ENCODE measurements at regions not wholly inside any gene's neighbourhood (a gene's known extent, or its start where the extent isn't known, plus 50 kb on each side); places are given as distances from the start of the nearest gene placed in this dataset.

DNA sequence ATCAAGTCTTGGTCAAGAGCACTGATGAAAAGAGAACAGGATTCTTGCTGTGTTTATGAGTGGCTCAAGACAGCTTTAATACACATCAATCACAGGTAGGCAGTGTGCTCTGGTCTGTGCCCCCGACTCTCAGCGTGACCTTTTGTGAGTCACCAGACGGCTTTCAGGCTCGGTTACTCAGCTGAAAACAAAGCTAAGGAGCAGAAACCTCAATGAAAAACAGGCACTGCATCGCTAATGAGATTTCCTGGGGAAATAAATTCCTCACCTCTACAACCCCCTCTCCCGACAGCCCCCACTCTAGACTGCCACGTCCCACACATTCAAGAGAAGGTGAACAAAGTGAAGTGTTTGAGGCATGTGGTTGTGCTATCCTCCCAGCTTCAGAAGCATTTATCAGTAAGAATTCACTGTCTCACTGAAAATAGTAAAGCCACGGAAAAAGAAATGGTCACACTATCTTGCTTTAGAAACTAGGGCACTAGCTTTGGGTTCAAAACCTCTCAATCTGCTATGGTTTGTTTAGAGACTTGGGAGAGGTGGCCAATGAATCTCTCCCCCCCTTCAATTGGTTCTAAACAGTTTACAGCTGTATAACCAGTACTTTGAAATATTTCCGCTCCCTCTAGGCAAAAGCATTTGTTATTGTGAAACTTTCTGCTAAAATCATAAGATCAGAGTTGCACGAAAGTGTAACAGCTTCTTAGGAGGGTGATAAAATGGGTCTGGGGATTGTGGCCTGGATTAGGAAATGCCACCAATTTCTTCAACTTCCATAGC lies 199.5 kb upstream of the PMFBP1 start:
- Histone ChIP-seq H3K27ac (ENCODE audit: low read depth, low read length) (no peak overlapping the region), H3K9ac (ENCODE audit: low read length) (no peak overlapping the region), H3K4me1 (ENCODE audit: control insufficient read depth, insufficient read depth, low read length) (no peaks in the 10 kb centered on the region), H3K36me3 (ENCODE audit: control insufficient read depth, insufficient read depth, low read length) (no peaks in the 10 kb centered on the region), H3K4me3 (ENCODE audit: low read length) (no peak overlapping the region), H3K27me3 (ENCODE audit: control insufficient read depth, insufficient read depth, low read length) (no peaks in the 10 kb centered on the region)

DNA sequence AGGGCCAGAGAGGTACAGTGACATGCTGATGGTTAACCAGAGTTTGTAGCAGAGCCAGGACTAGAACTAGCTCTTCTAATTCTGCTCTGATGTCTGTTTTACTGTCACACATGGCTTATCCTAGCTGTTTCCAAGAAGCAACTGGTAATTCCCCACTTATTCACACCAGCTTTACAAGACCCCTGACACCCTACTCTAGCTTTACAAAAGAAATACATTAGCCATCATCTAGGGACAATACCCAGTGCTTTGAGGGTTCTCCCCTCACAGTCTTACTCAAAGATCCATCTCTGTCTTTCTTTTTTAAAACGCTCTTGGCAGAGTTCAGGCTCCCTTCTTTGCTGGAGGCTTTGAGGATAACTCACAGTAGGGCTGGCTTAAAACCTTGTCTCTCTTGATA lies 197.3 kb upstream of the PMFBP1 start:
- H3K36me3 ChIP-seq (ENCODE audit: control insufficient read depth, insufficient read depth, low read length), result no peaks in the 10 kb centered on the region
- H3K9ac ChIP-seq (ENCODE audit: low read length), result no peak overlapping the region
- no peak overlapping the region for H3K27ac ChIP-seq (ENCODE audit: low read depth, low read length)
- no peak overlapping the region for H3K4me3 ChIP-seq (ENCODE audit: low read length)
- no peaks in the 10 kb centered on the region for H3K27me3 ChIP-seq (ENCODE audit: control insufficient read depth, insufficient read depth, low read length)
- no peaks in the 10 kb centered on the region for H3K4me1 ChIP-seq (ENCODE audit: control insufficient read depth, insufficient read depth, low read length)

DNA sequence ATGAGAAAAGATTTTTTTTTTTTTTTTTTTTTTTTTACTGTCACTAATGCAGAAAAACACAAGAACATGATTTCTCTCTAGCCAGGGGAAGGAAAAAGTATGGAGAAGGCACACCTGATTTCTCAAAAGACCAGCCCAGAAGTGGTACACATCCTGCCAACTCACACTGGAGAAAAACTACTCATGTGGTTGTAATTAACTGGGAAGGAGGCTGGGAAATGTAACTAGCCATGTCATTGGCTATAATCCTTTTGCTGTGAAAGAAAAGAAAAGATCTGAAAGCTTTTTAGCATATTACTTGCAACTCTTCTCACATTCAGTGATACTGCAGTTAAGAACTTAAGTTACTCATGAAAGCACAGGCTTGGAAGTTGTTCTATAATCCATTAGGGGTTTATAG lies 195.9 kb upstream of the PMFBP1 start:
- Histone ChIP-seq H3K36me3 (ENCODE audit: control insufficient read depth, insufficient read depth, low read length) (no peaks in the 10 kb centered on the region), H3K4me1 (ENCODE audit: control insufficient read depth, insufficient read depth, low read length) (no peaks in the 10 kb centered on the region)

DNA sequence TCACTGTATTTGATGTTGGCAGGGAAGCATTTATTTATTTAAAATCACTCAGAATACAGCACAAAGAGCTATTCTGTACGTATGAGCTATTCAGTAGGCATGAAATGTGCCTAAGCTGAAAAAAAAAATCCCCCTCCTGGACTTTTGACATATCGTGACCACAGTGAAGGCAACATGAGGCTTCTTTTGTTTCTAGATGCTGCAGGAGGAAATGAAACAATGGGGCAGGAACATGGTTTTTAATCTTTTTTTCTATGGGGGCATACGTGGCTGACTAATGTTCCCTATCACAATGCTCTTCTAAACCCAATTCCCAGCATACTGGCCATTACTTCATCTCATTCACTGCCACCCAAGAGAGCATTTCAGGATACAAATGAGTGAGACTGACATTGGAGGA lies 191.0 kb upstream of the PMFBP1 start:
- no peak overlapping the region for H3K9ac ChIP-seq (ENCODE audit: low read length)
- H3K27ac ChIP-seq (ENCODE audit: low read depth, low read length), result no peak overlapping the region
- no peaks in the 10 kb centered on the region for H3K36me3 ChIP-seq (ENCODE audit: control insufficient read depth, insufficient read depth, low read length)
- H3K4me3 ChIP-seq (ENCODE audit: low read length), result no peak overlapping the region
- H3K27me3 ChIP-seq (ENCODE audit: control insufficient read depth, insufficient read depth, low read length), result no peaks in the 10 kb centered on the region
- H3K4me1 ChIP-seq (ENCODE audit: control insufficient read depth, insufficient read depth, low read length), result no peaks in the 10 kb centered on the region

More for the DNA sequence above, 195.9 kb upstream of the PMFBP1 start:
- no peak overlapping the region for H3K27ac ChIP-seq (ENCODE audit: low read depth, low read length)
- H3K27me3 ChIP-seq (ENCODE audit: control insufficient read depth, insufficient read depth, low read length), result no peaks in the 10 kb centered on the region
- H3K4me3 ChIP-seq (ENCODE audit: low read length), result no peak overlapping the region
- no peak overlapping the region for H3K9ac ChIP-seq (ENCODE audit: low read length)

DNA sequence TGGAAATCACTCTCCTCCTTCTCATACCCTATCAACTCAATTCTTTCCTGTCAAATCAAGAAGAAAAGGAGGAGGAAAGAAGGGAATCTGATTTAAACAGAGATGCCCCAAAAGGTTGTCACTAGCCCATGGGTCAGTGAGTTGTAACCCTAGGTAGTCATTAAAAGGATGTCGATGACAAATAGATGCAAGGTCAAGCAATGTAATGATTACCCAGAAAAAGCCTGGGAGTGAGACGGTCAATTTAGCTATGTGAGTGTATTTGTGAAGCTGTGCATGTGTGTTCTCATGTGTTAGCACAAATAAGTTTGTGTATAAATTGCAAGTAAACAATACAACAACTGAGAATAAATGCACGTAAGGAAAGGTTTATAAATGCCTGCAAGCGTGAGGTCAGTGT lies 190.5 kb upstream of the PMFBP1 start:
- Histone ChIP-seq H3K27ac (ENCODE audit: low read depth, low read length) (no peak overlapping the region), H3K36me3 (ENCODE audit: control insufficient read depth, insufficient read depth, low read length) (no peaks in the 10 kb centered on the region), H3K4me1 (ENCODE audit: control insufficient read depth, insufficient read depth, low read length) (no peaks in the 10 kb centered on the region), H3K27me3 (ENCODE audit: control insufficient read depth, insufficient read depth, low read length) (no peaks in the 10 kb centered on the region), H3K4me3 (ENCODE audit: low read length) (no peak overlapping the region), H3K9ac (ENCODE audit: low read length) (no peak overlapping the region)

DNA sequence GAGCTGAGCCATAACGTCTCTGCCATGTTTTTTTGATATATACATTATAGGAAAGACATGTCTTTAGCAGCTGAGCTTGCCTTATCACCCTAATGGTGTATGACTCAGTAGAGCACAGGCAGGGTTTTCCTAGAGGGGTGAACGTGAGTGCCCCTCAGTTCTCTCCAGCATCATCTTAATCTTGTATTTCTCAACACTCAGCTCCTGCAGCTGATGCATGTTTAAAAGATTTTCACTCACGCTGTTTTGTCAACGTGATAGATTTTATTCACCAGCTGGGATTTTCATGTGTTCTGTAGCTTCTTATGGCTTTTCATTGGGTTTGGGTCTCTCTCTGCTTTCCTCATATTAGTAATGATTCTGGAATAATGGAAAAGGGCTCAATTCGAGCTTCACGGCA lies 186.0 kb upstream of the PMFBP1 start:
- Histone ChIP-seq H3K4me1 (ENCODE audit: control insufficient read depth, insufficient read depth, low read length) (no peaks in the 10 kb centered on the region), H3K36me3 (ENCODE audit: control insufficient read depth, insufficient read depth, low read length) (no peaks in the 10 kb centered on the region), H3K4me3 (ENCODE audit: low read length) (no peak overlapping the region), H3K27me3 (ENCODE audit: control insufficient read depth, insufficient read depth, low read length) (no peaks in the 10 kb centered on the region), H3K9ac (ENCODE audit: low read length) (no peak overlapping the region), H3K27ac (ENCODE audit: low read depth, low read length) (no peak overlapping the region)

DNA sequence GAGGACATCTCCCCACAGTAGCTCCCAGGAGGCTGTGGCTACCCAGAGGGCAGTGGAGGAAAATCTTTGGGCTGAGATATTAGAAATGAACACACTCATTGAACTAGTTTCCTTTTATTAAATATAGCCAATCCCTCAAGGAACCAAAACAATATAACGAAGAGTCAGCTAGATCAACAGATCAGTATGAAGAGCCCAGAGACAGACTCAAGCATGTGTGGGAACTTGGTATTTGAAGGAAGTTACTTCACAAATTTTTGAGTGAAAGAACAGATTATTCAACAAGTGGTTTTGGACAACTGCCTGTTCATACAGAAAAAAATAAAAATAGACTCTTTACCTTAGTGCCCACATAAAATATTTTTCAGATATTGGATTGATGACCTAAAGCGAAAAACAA lies 183.6 kb upstream of the PMFBP1 start:
- Histone ChIP-seq H3K4me3 (ENCODE audit: low read length) (no peak overlapping the region), H3K27ac (ENCODE audit: low read depth, low read length) (no peak overlapping the region), H3K4me1 (ENCODE audit: control insufficient read depth, insufficient read depth, low read length) (no peaks in the 10 kb centered on the region), H3K9ac (ENCODE audit: low read length) (no peak overlapping the region), H3K27me3 (ENCODE audit: control insufficient read depth, insufficient read depth, low read length) (no peaks in the 10 kb centered on the region), H3K36me3 (ENCODE audit: control insufficient read depth, insufficient read depth, low read length) (no peaks in the 10 kb centered on the region)

DNA sequence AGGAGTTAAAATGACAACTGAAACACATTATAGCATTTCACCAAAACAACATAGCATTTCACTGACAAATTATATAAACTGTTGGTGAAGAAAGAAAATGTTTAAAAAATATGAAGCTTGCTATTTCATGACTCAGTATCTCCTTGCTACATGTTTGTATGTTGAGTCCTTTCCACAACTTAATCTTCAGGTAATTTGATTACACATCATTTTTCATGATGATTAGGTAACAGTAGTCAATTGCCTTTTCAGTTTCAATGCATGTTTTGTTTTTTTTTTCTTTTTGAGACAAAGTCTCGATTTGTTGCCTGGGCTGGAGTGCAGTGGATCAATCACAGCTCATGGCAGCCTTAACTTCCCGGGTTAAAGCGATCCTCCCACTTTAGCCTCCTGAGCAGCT lies 177.8 kb upstream of the PMFBP1 start:
- Histone ChIP-seq H3K27me3 (ENCODE audit: control insufficient read depth, insufficient read depth, low read length) (no peaks in the 10 kb centered on the region), H3K27ac (ENCODE audit: low read depth, low read length) (no peak overlapping the region), H3K9ac (ENCODE audit: low read length) (no peak overlapping the region), H3K4me1 (ENCODE audit: control insufficient read depth, insufficient read depth, low read length) (no peaks in the 10 kb centered on the region), H3K36me3 (ENCODE audit: control insufficient read depth, insufficient read depth, low read length) (no peaks in the 10 kb centered on the region), H3K4me3 (ENCODE audit: low read length) (no peak overlapping the region)

DNA sequence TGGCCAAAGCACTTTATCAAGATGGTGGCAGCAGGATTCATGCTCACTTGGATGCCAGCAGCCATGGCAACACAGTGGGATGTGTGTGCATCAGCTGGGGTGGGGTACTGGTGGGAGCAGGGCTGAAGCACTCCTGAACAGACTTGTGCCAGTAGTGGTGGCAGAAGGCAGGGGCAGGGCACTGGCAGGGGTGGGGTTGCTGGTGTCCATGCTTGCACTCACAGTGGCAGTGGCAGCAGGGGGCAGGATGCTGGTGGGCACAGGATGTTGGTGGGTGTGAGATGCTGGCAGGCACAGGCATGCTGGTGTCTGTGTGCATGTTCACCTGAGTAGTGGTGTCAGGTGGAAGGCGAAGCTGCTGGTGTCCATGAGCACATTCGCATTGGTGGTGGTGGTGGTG lies 161.0 kb upstream of the PMFBP1 start:
- H3K36me3 ChIP-seq (ENCODE audit: control insufficient read depth, insufficient read depth, low read length), result no peaks in the 10 kb centered on the region
- no peak overlapping the region for H3K9ac ChIP-seq (ENCODE audit: low read length)
- H3K4me1 ChIP-seq (ENCODE audit: control insufficient read depth, insufficient read depth, low read length), result no peaks in the 10 kb centered on the region
- H3K27me3 ChIP-seq (ENCODE audit: control insufficient read depth, insufficient read depth, low read length), result no peaks in the 10 kb centered on the region
- H3K4me3 ChIP-seq (ENCODE audit: low read length), result no peak overlapping the region
- no peak overlapping the region for H3K27ac ChIP-seq (ENCODE audit: low read depth, low read length)

DNA sequence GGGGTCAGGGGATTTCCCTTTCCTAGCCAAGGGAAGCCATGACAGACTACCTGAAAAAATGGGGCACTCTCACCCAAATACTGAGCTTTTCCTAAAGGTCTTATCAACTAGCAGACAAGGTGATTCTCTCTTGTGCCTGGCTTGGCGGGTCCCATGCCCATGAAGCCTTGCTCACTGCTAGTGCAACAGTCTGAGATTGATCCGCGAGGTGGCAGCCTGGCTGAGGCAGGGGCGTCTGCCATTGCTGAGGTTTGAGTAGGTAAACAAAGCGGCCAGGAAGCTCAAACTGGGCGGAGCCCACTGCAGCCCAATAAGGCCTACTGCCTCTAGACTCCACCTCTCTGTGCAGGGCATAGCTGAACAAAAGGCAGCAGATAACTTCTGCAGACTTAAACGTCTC lies 152.6 kb upstream of the PMFBP1 start:
- no peaks in the 10 kb centered on the region for H3K36me3 ChIP-seq (ENCODE audit: control insufficient read depth, insufficient read depth, low read length)
- no peak overlapping the region for H3K27ac ChIP-seq (ENCODE audit: low read depth, low read length)
- no peak overlapping the region for H3K9ac ChIP-seq (ENCODE audit: low read length)
- no peaks in the 10 kb centered on the region for H3K4me1 ChIP-seq (ENCODE audit: control insufficient read depth, insufficient read depth, low read length)
- H3K4me3 ChIP-seq (ENCODE audit: low read length), result no peak overlapping the region
- H3K27me3 ChIP-seq (ENCODE audit: control insufficient read depth, insufficient read depth, low read length), result no peaks in the 10 kb centered on the region

DNA sequence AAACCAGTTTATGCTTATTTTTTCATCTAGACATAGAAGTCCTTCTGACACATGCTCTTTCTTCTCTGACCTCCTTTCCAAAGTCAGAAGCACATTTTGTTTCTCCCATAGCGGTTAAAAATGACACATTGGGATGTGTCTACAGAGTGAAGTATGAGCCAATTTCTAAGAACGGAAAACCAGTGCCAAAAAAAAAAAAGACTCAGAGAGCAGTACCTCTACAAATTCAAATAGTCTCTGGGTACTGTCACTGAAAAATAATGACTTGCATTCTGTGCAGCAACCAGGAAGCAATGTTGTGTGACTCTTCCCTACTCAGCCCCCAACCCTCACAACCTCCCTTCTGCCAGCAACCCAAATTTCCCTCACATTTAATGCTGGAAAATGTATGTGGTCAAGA lies 145.5 kb upstream of the PMFBP1 start:
- Histone ChIP-seq H3K27me3 (ENCODE audit: control insufficient read depth, insufficient read depth, low read length) (no peaks in the 10 kb centered on the region), H3K36me3 (ENCODE audit: control insufficient read depth, insufficient read depth, low read length) (no peaks in the 10 kb centered on the region), H3K9ac (ENCODE audit: low read length) (no peak overlapping the region), H3K4me3 (ENCODE audit: low read length) (no peak overlapping the region), H3K27ac (ENCODE audit: low read depth, low read length) (peak overlapping the region; percentile 21), H3K4me1 (ENCODE audit: control insufficient read depth, insufficient read depth, low read length) (no peaks in the 10 kb centered on the region)

DNA sequence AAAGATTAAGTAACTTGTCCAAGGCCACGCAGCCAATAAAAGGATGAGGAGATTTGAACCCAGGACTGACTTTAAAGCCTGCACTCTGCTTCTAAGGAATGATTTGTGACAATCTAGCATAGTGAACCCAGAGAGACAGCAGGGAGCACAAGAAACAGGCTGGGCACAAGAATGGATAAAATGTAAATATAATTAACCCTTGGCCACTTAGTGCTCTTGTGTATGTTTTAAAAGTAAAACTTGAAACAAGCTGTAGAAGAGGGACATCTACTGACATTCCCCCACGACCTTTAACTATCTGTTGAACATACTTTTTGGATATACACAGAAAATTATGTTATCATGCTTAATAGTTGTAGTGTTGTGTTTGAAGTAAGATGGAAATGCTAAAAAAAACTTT lies 141.9 kb upstream of the PMFBP1 start:
- Histone ChIP-seq H3K27ac (ENCODE audit: low read depth, low read length) (no peak overlapping the region), H3K27me3 (ENCODE audit: control insufficient read depth, insufficient read depth, low read length) (no peaks in the 10 kb centered on the region), H3K4me1 (ENCODE audit: control insufficient read depth, insufficient read depth, low read length) (no peaks in the 10 kb centered on the region), H3K36me3 (ENCODE audit: control insufficient read depth, insufficient read depth, low read length) (no peaks in the 10 kb centered on the region), H3K4me3 (ENCODE audit: low read length) (no peak overlapping the region), H3K9ac (ENCODE audit: low read length) (no peak overlapping the region)

DNA sequence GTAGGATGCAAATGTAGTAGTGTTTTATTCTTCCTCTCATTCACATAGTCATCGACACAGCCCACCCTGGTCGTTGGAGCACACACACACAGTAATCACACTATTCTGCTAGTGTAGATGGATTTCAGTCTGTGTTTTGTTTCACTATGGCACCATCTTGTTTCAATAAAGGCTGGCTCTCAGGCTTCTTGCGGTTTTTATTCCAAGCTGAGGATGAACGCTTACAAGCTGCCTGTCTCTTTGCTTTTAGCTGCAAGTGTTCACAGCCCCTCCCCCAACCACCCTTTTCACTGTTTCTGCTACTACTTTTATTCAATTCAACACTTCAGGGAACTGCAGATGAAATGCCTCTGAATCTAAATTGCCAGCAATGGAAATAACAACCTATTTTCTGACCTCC lies 140.9 kb upstream of the PMFBP1 start:
- no peaks in the 10 kb centered on the region for H3K4me1 ChIP-seq (ENCODE audit: control insufficient read depth, insufficient read depth, low read length)
- no peak overlapping the region for H3K4me3 ChIP-seq (ENCODE audit: low read length)
- no peak overlapping the region for H3K27ac ChIP-seq (ENCODE audit: low read depth, low read length)
- H3K9ac ChIP-seq (ENCODE audit: low read length), result no peak overlapping the region
- H3K36me3 ChIP-seq (ENCODE audit: control insufficient read depth, insufficient read depth, low read length), result no peaks in the 10 kb centered on the region
- no peaks in the 10 kb centered on the region for H3K27me3 ChIP-seq (ENCODE audit: control insufficient read depth, insufficient read depth, low read length)
